HEK293 (cell line): ENCODE measurements at regions not wholly inside any gene's neighbourhood (a gene's known extent, or its start where the extent isn't known, plus 50 kb on each side); places are given as distances from the start of the nearest gene placed in this dataset.

Experiments used
- CTCF ChIA-PET: fragments of 350-600 bp; formaldehyde crosslinking; extraction: SDS; loops from one replicate; lab custom pipeline; 2021; ENCODE audit warnings: antibody characterized with exemption; lab: Yijun Ruan, JAX
- POLR2A ChIA-PET: fragments of 300-600 bp; formaldehyde crosslinking; extraction: SDS; loops from one replicate; lab custom pipeline; 2020; ENCODE audit warnings: antibody characterized with exemption, inconsistent platforms; lab: Yijun Ruan, JAX
- H3K27ac ChIP-seq: fragments of 200-500 bp; sonication (Bioruptor generic); 2 replicates; pipeline ENCODE4 v1.5.1; 2014; ENCODE audit warnings: low read depth, low read length, control low read depth, inconsistent platforms; ENCODE audit errors: extremely low read depth
- H3K36me3 ChIP-seq, 2 experiments: fragments of 200-500 bp in 1 of 2; sonication (Bioruptor generic) in 1 of 2; 1 replicate in 1 of 2; 2 replicates in 1 of 2; pipeline ENCODE4 v1.5.1; 2014 to 2017; ENCODE audit warnings: inconsistent platforms in 2 of 2, low read length in 2 of 2; ENCODE audit not compliant: control insufficient read depth in 2 of 2, insufficient read depth in 1 of 2
- H3K4me1 ChIP-seq: fragments of 200-500 bp; sonication (Bioruptor generic); 2 replicates; pipeline ENCODE4 v1.5.1; 2014; ENCODE audit warnings: mild to moderate bottlenecking, low read length, inconsistent platforms; ENCODE audit not compliant: control insufficient read depth, insufficient read depth
- H3K4me3 ChIP-seq: 2 replicates; pipeline ENCODE4 v1.5.1; 2011; ENCODE audit warnings: low read depth, mild to moderate bottlenecking, control low read depth, low read length, moderate library complexity
- H3K9me3 ChIP-seq: fragments of 200-500 bp; sonication (Bioruptor generic); 2 replicates; pipeline ENCODE4 v1.5.1; 2014; ENCODE audit warnings: low read depth, low read length, inconsistent platforms; ENCODE audit not compliant: control insufficient read depth, insufficient read depth
- PBX3 ChIP-seq: sonication (generic); formaldehyde crosslinking; IDR thresholded peaks from 2 replicates; pipeline ENCODE4 v1.8.1; 2022; ENCODE audit warnings: mild to moderate bottlenecking, moderate library complexity, missing genetic modification reagents
- SALL2 ChIP-seq: fragments of 450-650 bp; formaldehyde crosslinking; IDR thresholded peaks from 2 replicates; pipeline ENCODE4 v1.5.0; 2017; ENCODE audit warnings: missing biosample characterization, mild to moderate bottlenecking, missing genetic modification characterization, borderline replicate concordance
- SP3 ChIP-seq: fragments of 450-650 bp; formaldehyde crosslinking; IDR thresholded peaks from 2 replicates; pipeline ENCODE4 v1.5.1; 2016; ENCODE audit warnings: missing biosample characterization, missing genetic modification characterization
- SP7 ChIP-seq: fragments of 450-650 bp; formaldehyde crosslinking; IDR thresholded peaks from 2 replicates; pipeline ENCODE4 v1.5.1; 2016; ENCODE audit warnings: missing biosample characterization, missing genetic modification characterization
- ZBTB21 ChIP-seq: fragments of 450-650 bp; formaldehyde crosslinking; IDR thresholded peaks from 2 replicates; pipeline ENCODE4 v1.5.1; 2017; ENCODE audit warnings: missing biosample characterization, missing genetic modification characterization
- ZNF133 ChIP-seq: fragments of 450-650 bp; formaldehyde crosslinking; IDR thresholded peaks from 2 replicates; pipeline ENCODE4 v1.5.1; 2016; ENCODE audit warnings: missing biosample characterization, missing genetic modification characterization
- ZNF184 ChIP-seq: fragments of 450-650 bp; IDR thresholded peaks from 2 replicates; pipeline ENCODE4 v1.5.1; 2018; ENCODE audit warnings: missing biosample characterization, mild to moderate bottlenecking, missing genetic modification characterization
- ZNF239 ChIP-seq: fragments of 450-650 bp; formaldehyde crosslinking; IDR thresholded peaks from 2 replicates; pipeline ENCODE4 v1.5.1; 2016; ENCODE audit warnings: missing biosample characterization, missing genetic modification characterization
- ZNF362 ChIP-seq: fragments of 450-650 bp; formaldehyde crosslinking; IDR thresholded peaks from 2 replicates; pipeline ENCODE4 v1.5.1; 2016; ENCODE audit warnings: missing biosample characterization, missing genetic modification characterization
- ZNF48 ChIP-seq: fragments of 450-650 bp; formaldehyde crosslinking; IDR thresholded peaks from 2 replicates; pipeline ENCODE4 v1.5.1; 2016; ENCODE audit warnings: missing biosample characterization, missing genetic modification characterization
- ZNF548 ChIP-seq: fragments of 450-650 bp; formaldehyde crosslinking; IDR thresholded peaks from 2 replicates; pipeline ENCODE4 v1.5.1; 2016; ENCODE audit warnings: missing biosample characterization, missing genetic modification characterization
- ZNF701 ChIP-seq: fragments of 450-650 bp; formaldehyde crosslinking; IDR thresholded peaks from 2 replicates; pipeline ENCODE4 v1.5.1; 2016; ENCODE audit warnings: missing biosample characterization, missing genetic modification characterization
- TF ChIP-seq, protein P1 (sequence below): fragments of 450-650 bp; formaldehyde crosslinking; IDR thresholded peaks from 2 replicates; pipeline ENCODE4 v1.5.1; 2016; ENCODE audit warnings: missing biosample characterization, missing genetic modification characterization, borderline replicate concordance
- TF ChIP-seq, protein P2 (sequence below): fragments of 450-650 bp; formaldehyde crosslinking; conservative IDR thresholded peaks from 2 replicates; pipeline ENCODE4 v1.5.1; 2016; ENCODE audit warnings: low read depth, missing biosample characterization, missing genetic modification characterization
- TF ChIP-seq, protein P3 (sequence below): fragments of 450-650 bp; formaldehyde crosslinking; IDR thresholded peaks from 2 replicates; pipeline ENCODE4 v1.5.1; 2016; ENCODE audit warnings: missing biosample characterization, missing genetic modification characterization

- TF ChIP-seq ZNF133 (tag by site-specific recombination) (no peak), ZNF362 (tag by site-specific recombination) (no peak), ZNF184 (tag by site-specific recombination) (no peak), ZBTB21 (tag by site-specific recombination) (no peak), ZNF48 (tag by site-specific recombination) (no peak), ZNF701 (tag by site-specific recombination) (no peak), SP3 (tag by site-specific recombination) (no peak), SP7 (tag by site-specific recombination) (no peak), SALL2 (tag by site-specific recombination) (no peak), ZNF239 (tag by site-specific recombination) (no peak), PBX3 (no peak), ZNF548 (tag by site-specific recombination) (no peak)
- TF ChIP-seq, protein P1, sequence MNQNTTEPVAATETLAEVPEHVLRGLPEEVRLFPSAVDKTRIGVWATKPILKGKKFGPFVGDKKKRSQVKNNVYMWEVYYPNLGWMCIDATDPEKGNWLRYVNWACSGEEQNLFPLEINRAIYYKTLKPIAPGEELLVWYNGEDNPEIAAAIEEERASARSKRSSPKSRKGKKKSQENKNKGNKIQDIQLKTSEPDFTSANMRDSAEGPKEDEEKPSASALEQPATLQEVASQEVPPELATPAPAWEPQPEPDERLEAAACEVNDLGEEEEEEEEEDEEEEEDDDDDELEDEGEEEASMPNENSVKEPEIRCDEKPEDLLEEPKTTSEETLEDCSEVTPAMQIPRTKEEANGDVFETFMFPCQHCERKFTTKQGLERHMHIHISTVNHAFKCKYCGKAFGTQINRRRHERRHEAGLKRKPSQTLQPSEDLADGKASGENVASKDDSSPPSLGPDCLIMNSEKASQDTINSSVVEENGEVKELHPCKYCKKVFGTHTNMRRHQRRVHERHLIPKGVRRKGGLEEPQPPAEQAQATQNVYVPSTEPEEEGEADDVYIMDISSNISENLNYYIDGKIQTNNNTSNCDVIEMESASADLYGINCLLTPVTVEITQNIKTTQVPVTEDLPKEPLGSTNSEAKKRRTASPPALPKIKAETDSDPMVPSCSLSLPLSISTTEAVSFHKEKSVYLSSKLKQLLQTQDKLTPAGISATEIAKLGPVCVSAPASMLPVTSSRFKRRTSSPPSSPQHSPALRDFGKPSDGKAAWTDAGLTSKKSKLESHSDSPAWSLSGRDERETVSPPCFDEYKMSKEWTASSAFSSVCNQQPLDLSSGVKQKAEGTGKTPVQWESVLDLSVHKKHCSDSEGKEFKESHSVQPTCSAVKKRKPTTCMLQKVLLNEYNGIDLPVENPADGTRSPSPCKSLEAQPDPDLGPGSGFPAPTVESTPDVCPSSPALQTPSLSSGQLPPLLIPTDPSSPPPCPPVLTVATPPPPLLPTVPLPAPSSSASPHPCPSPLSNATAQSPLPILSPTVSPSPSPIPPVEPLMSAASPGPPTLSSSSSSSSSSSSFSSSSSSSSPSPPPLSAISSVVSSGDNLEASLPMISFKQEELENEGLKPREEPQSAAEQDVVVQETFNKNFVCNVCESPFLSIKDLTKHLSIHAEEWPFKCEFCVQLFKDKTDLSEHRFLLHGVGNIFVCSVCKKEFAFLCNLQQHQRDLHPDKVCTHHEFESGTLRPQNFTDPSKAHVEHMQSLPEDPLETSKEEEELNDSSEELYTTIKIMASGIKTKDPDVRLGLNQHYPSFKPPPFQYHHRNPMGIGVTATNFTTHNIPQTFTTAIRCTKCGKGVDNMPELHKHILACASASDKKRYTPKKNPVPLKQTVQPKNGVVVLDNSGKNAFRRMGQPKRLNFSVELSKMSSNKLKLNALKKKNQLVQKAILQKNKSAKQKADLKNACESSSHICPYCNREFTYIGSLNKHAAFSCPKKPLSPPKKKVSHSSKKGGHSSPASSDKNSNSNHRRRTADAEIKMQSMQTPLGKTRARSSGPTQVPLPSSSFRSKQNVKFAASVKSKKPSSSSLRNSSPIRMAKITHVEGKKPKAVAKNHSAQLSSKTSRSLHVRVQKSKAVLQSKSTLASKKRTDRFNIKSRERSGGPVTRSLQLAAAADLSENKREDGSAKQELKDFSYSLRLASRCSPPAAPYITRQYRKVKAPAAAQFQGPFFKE (tag by site-specific recombination): no peak
- TF ChIP-seq, protein P2, sequence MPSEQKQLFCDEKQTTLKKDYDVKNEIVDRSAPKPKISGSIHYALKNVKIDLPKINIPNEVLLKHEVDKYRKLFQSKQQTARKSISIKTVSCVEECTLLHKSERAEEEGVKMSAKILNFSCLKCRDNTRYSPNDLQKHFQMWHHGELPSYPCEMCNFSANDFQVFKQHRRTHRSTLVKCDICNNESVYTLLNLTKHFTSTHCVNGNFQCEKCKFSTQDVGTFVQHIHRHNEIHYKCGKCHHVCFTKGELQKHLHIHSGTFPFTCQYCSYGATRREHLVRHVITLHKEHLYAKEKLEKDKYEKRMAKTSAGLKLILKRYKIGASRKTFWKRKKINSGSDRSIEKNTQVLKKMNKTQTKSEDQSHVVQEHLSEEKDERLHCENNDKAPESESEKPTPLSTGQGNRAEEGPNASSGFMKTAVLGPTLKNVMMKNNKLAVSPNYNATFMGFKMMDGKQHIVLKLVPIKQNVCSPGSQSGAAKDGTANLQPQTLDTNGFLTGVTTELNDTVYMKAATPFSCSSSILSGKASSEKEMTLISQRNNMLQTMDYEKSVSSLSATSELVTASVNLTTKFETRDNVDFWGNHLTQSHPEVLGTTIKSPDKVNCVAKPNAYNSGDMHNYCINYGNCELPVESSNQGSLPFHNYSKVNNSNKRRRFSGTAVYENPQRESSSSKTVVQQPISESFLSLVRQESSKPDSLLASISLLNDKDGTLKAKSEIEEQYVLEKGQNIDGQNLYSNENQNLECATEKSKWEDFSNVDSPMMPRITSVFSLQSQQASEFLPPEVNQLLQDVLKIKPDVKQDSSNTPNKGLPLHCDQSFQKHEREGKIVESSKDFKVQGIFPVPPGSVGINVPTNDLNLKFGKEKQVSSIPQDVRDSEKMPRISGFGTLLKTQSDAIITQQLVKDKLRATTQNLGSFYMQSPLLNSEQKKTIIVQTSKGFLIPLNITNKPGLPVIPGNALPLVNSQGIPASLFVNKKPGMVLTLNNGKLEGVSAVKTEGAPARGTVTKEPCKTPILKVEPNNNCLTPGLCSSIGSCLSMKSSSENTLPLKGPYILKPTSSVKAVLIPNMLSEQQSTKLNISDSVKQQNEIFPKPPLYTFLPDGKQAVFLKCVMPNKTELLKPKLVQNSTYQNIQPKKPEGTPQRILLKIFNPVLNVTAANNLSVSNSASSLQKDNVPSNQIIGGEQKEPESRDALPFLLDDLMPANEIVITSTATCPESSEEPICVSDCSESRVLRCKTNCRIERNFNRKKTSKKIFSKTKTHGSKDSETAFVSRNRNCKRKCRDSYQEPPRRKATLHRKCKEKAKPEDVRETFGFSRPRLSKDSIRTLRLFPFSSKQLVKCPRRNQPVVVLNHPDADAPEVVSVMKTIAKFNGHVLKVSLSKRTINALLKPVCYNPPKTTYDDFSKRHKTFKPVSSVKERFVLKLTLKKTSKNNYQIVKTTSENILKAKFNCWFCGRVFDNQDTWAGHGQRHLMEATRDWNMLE (tag by site-specific recombination): no peak
- TF ChIP-seq, protein P3, sequence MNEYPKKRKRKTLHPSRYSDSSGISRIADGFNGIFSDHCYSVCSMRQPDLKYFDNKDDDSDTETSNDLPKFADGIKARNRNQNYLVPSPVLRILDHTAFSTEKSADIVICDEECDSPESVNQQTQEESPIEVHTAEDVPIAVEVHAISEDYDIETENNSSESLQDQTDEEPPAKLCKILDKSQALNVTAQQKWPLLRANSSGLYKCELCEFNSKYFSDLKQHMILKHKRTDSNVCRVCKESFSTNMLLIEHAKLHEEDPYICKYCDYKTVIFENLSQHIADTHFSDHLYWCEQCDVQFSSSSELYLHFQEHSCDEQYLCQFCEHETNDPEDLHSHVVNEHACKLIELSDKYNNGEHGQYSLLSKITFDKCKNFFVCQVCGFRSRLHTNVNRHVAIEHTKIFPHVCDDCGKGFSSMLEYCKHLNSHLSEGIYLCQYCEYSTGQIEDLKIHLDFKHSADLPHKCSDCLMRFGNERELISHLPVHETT (tag by site-specific recombination): no peak
- Histone ChIP-seq H3K36me3 (no peaks in the 10 kb centered on the region), H3K4me1 (no peaks in the 10 kb centered on the region), H3K4me3 (no peak overlapping the region), H3K27ac (no peak overlapping the region), H3K9me3 (no peaks in the 10 kb centered on the region)
- POLR2A ChIA-PET: no interaction called here
- CTCF ChIA-PET: no interaction called here
Measured at GRCh38 chr18:41849632-41850031, 105.4 kb upstream of the PIK3C3 start.
